ENCODE measurements at regions not wholly inside any gene's neighbourhood (a gene's known extent, or its start where the extent isn't known, plus 50 kb on each side); places are given as distances from the start of the nearest gene placed in this dataset.

DNA sequence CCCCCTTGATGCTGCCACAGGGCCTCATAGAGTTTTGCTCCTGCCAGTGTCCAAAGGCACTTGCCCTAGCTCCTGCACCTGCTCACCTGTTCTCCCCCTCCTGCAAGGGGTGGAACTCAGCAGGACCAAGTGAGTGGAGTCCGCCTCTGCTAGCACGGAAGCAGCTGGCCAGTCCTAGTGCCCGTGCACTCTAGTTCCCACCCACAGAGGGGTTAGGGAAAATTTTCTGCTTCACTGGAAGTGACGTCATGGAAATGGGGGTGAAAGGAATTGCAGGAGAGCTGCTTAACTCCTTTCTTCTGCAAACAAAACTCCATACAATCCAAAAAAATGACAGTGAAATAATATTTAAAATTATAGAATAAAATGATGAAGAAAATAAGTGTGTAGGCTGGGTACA, 609.7 kb upstream of the SLITRK1 start:
- ChIA-PET CTCF (no interaction called here), POLR2A (no interaction called here)
- no peak for DNase-seq (ENCODE audit: extremely low spot score)
- TF ChIP-seq, protein P1, sequence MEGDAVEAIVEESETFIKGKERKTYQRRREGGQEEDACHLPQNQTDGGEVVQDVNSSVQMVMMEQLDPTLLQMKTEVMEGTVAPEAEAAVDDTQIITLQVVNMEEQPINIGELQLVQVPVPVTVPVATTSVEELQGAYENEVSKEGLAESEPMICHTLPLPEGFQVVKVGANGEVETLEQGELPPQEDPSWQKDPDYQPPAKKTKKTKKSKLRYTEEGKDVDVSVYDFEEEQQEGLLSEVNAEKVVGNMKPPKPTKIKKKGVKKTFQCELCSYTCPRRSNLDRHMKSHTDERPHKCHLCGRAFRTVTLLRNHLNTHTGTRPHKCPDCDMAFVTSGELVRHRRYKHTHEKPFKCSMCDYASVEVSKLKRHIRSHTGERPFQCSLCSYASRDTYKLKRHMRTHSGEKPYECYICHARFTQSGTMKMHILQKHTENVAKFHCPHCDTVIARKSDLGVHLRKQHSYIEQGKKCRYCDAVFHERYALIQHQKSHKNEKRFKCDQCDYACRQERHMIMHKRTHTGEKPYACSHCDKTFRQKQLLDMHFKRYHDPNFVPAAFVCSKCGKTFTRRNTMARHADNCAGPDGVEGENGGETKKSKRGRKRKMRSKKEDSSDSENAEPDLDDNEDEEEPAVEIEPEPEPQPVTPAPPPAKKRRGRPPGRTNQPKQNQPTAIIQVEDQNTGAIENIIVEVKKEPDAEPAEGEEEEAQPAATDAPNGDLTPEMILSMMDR (IDR thresholded peaks at IDR 0.05; ENCODE audit: control extremely low read depth, extremely low read depth, low read depth, missing control alignments) = no peak

DNA sequence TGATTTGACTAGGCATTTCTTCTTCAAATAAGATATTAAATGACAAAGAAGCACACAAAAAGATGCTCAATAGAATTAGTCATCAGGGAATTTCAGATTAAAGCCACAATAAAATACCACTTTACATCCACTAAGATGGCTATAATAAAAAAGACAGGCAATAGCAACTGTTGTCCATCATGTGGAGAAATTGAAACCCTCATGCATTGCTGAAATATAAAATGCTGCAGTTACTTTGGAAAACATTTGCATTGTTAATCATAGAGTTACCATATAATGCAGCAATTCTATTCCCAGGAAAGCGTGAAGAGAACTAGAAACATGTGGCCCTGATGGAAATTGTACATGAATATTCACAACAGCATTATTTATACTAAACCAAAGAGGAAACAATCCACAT, 605.5 kb upstream of the SLITRK1 start:
- CTCF ChIA-PET = no interaction called here
- POLR2A ChIA-PET = no interaction called here
- TF ChIP-seq, protein P1 (IDR thresholded peaks at IDR 0.05; ENCODE audit: control extremely low read depth, extremely low read depth, low read depth, missing control alignments) = no peak

DNA sequence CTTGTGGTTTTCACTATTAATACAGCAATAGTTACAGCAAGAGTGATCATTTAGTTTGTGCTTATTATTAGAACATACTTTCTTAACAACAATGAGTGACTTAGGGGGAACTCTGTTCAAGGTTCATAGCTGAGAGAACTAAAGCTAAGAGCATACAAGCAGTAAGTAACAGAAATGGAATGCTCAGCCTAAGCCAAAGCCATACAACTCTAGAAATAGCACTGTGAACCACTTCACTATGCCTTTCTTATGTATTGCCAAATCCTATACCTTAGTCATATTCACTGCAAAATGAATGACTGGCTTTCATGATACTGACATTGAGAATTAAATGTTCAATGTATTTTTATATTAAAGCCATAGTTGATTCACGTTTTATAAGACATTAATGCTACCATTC, 599.7 kb upstream of the SLITRK1 start:
- CTCF ChIA-PET = no interaction called here
- no peak for DNase-seq (ENCODE audit: extremely low spot score)
- TF ChIP-seq, protein P1 (IDR thresholded peaks at IDR 0.05; ENCODE audit: control extremely low read depth, extremely low read depth, low read depth, missing control alignments) = no peak
- POLR2A ChIA-PET = no interaction called here

More for the DNA sequence above, 605.5 kb upstream of the SLITRK1 start:
- no peak for DNase-seq (ENCODE audit: extremely low spot score)

DNA sequence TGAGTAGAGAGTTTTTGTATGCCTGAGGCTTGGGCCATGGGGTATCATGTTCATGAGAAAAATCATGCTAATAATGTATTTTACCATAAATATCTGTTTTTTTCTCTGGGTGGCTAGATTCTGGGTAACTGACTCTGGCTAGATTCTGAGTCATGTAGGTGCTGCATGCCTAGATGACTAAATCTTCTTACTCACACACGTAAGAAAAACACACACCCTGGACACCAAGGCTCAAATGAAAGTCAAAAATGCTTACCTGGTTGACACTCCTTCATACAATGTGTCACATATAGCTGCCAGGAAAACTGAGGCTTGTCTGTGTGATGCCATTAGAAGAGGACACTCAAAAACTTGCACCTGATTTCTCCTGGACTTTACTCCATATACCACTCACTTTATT, 597.4 kb upstream of the SLITRK1 start:
- no peak for DNase-seq (ENCODE audit: extremely low spot score)
- TF ChIP-seq, protein P1 (IDR thresholded peaks at IDR 0.05; ENCODE audit: control extremely low read depth, extremely low read depth, low read depth, missing control alignments) = no peak
- CTCF ChIA-PET = interaction anchor here (0.9 kb wide), 1 partner anchor 23 kb away, joined by 4 read pairs; no protein-coding TSS in a partner anchor
- POLR2A ChIA-PET = no interaction called here

DNA sequence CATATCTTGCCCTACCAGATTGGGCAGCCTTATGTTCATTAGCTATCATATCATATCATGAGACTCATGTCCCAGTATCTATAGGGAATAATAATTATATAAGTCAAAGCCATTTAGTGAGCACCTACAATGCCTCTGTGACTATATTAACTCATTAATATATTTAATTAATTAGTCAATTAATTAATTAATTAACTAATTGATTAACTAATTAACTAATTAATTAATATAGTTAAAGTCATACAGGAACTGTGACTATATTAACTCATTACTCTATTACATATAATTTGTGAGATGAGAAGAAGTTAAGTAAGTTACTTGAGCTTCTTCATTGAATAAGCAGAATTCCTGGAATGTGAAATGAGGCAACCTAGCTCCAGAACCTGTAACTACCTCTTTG, 588.3 kb upstream of the SLITRK1 start:
- TF ChIP-seq, protein P1 (IDR thresholded peaks at IDR 0.05; ENCODE audit: control extremely low read depth, extremely low read depth, low read depth, missing control alignments) = no peak
- no peak for DNase-seq (ENCODE audit: extremely low spot score)

DNA sequence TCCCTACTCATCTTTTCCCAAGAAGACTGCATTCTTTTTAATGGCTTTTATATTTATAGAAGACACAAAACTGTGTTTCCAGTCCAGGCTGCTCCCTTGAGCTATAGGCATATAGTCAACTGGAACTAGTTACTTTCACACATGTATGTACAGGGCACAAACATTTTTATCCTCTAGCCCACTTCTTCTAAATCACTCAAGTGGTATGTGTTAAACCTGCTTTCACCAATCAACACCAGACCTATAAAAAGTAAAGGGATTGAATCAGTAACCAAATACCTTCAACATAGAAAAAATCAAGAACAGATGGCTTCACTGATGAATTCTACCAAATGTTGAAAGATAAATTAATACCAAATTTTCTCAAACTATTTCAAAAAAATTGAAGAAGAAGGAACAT, 584.2 kb upstream of the SLITRK1 start:
- DNase-seq (ENCODE audit: extremely low spot score) = no peak
- ChIA-PET POLR2A (no interaction called here), CTCF (no interaction called here)
- TF ChIP-seq, protein P1 (IDR thresholded peaks at IDR 0.05; ENCODE audit: control extremely low read depth, extremely low read depth, low read depth, missing control alignments) = no peak

More for the DNA sequence above, 588.3 kb upstream of the SLITRK1 start:
- ChIA-PET CTCF (no interaction called here), POLR2A (no interaction called here)

DNA sequence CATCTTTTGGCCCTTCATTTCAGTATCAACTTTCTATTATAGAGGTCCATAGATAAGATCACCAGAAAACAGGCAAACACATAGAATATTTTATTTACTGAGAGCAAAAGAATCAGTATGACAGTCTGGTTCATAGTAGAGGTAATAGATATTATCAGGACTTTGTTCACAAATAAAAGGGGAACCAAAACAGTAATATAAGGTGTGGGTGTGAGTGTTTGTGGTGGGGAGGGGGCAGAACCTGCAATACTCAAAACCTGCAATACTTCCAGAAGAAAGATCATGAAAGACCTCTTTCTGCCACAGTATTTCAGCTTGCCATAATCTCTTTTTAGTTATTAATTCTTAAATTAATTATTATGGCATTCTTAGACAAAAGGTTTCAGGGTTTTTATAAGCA, 578.7 kb upstream of the SLITRK1 start:
- no peak for DNase-seq (ENCODE audit: extremely low spot score)
- TF ChIP-seq, protein P1 (IDR thresholded peaks at IDR 0.05; ENCODE audit: control extremely low read depth, extremely low read depth, low read depth, missing control alignments) = no peak
- ChIA-PET POLR2A (no interaction called here), CTCF (no interaction called here)

Data from GM10248 (cell line).